ENCODE measurements at regions not wholly inside any gene's neighbourhood (a gene's known extent, or its start where the extent isn't known, plus 50 kb on each side); places are given as distances from the start of the nearest gene placed in this dataset.
"Not testable (repeated sequence)": the region's sequence is repeated elsewhere in the genome, so short reads cannot be mapped to it uniquely, and the experiment has no call there.

DNA sequence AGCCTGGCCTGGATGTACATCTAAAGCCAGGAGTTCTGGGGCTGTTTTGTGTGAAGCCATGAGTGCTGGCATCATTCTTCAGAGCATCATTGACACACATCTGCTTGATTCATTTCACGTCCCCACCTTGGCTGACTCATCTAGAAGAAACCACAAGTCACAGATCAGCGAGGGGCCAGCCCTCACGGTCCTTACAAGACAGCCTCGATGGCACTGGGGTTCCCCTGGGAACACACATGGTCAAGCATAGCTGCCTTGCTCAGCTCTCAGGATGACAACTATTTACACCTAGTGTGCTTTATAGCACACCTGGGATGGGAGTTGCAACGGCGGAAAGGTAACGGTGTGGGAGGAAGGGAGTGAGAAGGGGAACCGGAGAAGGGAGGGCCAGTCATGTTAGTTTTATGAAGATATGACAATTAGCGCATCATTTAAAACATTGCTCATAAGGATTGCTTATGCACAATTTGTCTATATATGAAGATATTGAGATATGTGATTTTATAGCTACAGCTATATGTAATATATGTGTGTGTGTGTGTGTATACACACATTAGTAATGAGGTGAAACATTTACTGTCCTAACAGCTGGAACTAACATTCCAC is 227.1 kb downstream of the RPLP1 start:
- DNase-seq (ENCODE audit: low spot score): peak; percentile 46

DNA sequence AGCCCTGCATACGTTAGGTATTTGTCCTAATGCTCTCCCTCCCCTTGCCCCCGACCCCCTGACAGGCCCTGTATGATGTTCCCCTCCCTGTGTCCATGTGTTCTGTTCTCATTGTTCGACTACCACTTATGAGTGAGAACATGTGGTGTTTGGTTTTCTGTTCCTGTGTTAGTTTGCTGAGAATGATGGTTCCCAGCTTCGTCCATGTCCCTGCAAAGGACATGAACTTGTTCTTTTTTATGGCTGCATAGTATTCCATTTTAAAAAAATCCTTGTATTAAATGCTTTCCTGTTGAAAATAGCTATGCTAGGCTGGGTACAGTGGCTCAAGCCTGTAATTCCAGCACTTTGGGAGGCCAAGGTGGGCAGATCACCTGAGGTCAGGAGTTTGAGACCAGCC is 232.2 kb downstream of the RPLP1 start:
- not testable (repeated sequence) for DNase-seq (ENCODE audit: low spot score)

DNA sequence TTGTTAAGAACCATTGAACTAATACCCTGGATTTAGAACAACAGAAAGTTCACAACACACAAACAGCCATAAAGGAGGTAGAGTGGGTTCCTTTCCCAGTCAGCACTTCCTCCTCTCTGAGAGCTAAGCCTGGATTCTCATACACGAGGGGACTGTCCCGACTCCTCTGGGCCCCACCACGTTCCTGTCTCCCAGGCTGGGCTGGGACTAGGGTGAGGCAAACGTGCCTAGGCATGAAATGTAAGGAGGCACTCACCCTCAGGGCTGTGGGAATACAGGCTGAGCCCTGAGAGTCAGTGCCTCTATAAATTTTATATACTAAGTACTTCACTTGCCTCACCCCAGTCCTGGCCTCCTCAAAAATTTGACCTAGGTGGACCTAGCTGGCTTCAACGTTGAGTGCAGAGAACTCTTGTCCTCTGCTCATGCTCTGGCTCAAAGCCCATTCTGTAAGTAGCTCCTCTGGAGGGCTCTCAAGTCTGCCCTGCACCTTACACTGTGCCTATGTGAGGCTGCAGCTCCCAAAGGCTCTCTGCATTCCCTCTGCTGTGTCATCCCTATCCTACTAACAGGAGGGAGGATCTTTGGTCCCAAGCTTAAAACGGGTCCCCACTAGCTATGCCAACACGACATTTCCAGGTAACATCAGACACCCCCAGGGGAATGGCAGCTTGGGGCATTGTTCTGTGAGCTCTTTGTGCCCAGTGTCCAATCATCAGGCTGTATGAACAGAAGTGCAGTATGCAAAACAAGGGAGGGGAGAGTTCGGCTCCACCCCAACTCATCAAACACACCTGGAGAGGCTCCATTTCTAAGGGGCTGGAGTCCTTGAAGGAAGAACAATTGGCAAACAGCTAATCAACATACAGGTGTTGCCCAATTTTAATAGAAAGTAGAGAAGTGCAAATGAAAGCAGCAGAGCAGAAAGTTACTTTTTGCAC is 233.2 kb downstream of the RPLP1 start:
- DNase-seq (ENCODE audit: low spot score): no peak

DNA sequence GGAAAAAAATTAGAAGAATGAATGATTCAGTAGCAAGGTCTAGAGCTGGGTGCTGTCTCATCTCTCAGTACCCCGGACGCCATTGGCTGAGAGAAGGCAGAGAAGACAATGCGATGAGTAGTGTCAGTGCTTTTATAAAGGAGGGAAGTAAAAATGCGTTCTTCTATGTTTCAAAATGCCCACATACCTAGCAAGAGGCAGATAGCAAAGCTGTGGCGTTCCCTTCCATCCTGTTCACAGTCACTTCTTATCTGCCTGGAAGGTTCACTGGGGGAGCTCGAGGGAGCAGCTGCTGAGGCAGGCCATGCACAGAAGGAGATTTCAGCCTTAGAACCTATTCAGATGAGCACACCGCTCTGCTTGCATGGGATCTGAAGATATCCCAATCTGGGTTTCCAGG is 234.0 kb downstream of the RPLP1 start:
- no peak for DNase-seq (ENCODE audit: low spot score)

DNA sequence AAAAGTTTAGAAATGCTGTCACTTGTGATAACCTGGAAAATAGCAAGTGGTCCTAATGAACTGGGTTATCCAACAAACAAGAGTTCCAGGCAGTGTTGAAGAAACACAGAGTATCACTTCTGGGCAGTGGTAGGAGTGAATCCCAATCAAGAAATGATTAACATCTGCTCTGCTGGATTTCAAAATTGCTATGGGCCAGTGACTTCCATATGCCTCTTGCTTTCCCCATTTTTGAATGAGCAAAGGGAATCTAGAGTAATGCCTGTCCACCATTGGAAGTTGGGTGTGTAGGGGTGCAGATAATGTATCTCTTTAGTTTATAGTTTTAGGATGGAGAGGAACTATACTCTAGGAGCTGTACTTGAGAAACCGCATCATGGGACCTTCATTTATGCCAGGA is 236.5 kb downstream of the RPLP1 start:
- no peak for DNase-seq (ENCODE audit: low spot score)

DNA sequence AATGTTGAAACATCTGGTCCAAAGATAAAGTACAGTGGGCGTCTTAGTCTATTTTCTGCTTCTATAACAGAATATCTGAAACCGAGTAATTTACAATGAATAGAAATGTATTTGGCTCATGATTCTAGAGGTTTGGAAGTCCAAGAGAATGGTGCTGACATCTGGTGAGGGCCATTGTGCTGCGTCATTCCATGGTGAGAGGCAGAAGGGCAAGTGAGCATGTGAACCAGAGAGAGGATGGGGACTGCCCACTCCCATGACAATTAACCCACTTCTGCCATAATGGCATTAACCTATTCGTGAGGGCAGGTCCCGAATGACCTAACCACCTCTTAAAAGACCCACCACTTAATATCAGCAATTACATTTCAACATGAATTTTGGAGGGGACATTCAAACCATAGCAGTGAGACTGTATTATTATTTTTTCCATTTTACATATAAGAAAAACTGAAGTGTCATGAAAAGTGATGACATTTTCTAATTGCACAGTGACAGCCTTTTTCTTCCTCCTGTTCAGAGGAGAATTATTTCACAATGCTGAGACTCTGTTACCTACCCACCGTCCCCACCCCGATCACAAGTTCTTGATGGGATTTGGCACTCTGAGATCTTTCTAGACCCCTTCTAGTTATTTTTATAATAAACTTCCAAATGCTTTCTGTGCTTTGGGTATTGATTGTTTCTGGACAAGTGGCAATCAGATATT is 238.8 kb downstream of the RPLP1 start:
- DNase-seq (ENCODE audit: low spot score): no peak

DNA sequence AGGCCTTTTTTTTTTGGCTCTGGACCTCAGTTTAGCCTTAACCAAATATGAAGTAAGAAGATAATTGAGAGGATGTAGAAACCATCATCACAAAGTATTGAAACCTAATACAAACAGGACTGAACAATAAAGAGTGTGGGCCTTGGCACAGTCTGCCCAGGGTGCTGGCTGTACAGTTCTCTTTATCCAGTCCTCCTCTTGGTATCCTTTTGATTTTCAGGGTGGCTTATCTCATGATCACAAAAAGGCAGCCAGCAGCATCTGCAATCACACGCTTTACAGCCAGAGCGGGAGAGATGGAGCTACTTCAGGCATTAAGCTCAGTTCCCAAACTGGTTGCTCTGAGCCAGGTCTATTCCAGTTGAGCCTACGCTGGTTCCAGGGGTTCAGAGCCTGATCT is 239.7 kb downstream of the RPLP1 start:
- no peak for DNase-seq (ENCODE audit: low spot score)

DNA sequence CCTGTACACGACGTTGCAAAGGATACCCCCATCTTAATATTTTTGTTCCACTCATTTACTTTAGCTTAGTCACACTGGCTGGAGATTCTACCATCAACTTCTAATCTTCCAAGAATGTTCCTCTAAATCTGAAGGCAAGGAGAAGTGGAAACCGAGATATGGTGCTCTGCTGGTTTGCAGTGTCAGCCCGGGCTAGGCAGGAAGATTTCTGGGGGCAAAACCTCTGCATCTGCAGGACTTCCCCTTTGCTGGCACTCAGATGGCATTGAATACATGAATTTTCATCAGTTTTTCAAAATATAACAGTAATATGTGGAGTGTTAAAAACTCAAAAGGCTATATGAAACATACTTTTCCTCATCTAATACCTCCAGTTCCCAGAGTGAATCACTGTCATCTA is 240.4 kb downstream of the RPLP1 start:
- DNase-seq (ENCODE audit: low spot score): no peak

DNA sequence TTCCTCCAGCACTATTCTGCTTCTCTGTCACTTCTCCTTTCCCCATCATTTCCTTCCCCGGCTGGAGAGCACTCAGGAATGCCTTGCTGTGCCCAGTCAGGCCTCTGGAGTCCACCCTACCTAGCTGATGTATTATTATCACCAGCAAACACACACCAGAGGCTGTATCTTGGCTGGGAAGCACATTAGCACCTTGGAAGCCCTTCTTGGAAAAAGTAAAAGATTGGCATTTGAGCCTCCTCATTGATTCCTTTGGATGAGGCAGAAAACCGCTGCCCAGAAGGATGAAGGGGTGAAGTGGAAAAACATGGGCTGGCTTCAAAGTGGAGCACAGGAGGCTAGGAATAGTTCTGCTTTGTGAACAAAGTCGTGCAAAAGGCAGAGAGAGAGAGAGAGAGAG is 244.3 kb downstream of the RPLP1 start:
- DNase-seq (ENCODE audit: low spot score): no peak

DNA sequence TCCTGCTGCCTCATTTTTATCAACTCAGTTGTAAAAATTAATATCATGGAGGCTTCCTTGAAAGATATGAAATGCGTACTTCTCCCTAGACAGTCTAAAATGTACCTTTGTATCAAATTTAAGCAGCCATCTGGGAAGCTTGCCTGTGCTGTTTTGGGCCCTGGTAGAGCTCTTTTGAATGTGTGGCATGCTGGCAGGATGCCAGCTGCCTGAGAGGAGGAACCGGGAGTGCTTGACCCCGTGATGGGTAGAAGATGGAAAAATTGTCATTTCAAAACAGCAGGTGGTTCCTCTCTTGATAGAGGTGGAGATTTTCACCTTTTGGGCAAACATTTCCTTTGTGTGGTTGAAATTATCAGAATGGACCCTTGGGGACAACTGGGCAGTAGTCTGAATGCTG is 245.3 kb downstream of the RPLP1 start:
- DNase-seq (ENCODE audit: low spot score): no peak

DNA sequence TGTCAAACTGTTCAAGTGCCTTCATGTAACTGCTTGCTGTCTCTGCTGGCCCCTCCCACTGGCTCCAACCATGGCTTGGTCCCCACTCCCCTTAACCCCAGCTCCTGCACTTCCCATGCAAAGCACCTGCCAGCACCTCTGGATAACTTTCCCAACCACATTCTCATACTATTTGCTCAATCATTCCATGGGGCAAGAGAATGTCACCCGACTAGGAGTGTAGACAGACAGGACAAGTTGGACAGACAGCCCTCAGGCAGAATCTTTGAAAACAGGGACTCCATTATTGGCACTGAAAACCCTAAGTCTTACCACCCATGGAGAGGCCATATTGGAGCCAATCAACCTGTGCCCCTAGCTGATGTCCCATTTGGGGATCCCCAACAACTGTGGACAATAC is 246.5 kb downstream of the RPLP1 start:
- no peak for DNase-seq (ENCODE audit: low spot score)

DNA sequence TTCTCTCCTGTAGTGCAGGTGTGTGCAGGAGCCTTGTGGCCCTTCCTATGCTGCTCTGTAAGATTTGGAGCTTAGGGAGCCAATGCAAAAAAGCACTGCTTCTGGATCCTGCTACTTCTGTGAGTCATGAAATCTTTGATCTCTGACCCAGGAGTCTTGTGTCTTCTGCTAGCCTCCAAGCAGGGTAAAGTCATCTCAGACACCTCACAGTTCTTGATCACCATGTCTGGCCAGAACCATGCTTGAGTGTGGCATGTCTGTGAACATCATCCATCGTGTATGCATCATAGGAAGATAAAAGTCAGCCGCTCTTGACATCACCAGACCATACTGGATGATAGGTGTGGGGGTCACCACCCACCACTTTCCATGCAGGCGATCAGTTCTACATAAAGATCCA is 247.8 kb downstream of the RPLP1 start:
- no peak for DNase-seq (ENCODE audit: low spot score)

DNA sequence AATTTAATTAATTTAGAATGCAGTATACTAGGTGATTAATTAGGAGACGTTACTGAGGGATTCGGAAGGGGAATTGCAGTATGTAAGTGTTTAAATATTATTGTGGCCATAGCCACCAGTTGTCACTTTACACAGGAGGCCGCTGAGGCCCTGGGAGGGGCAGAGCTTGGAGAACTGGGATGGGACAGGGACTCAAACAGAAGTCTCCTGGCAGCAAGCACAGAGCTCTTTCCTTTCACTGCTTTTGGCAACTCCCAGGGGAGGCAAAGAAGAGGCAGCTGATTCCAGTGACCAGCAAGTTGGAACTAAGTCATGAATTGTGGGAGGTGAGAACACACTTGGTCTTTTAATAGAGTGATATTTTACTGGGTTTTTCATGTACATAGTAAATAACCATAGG is 248.6 kb downstream of the RPLP1 start:
- no peak for DNase-seq (ENCODE audit: low spot score)

DNA sequence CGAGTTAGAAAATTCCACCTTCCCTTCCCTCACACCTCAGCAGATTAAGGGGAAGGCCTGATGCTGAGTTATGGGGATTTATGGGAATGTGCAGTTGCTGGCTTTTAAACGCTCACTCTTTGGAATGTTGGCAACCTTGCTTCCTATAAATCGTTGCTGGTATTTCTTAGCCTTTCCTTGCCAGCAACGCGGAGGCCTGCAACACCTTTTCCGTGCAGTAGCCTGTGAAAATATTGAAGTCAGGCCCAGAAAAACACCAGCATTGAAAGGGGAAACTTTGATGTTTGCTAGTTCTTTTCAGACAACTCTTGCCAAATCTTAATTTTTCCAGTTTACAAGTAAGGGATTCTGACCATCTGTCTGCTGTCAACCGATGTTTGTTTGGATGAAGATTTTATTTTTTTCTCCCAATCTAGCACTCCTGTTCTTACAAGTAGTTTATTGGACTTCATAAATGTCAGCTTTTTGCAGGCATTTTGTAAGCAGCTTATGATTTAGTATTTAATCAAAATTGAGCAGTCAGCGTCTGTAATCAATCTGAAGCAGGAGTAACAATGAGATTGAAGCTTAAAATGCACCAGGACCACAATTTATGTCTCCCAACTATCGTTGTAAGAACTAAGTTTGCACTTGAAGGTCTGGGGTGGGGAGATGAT is 251.0 kb downstream of the RPLP1 start:
- no peak for DNase-seq (ENCODE audit: low spot score)

DNA sequence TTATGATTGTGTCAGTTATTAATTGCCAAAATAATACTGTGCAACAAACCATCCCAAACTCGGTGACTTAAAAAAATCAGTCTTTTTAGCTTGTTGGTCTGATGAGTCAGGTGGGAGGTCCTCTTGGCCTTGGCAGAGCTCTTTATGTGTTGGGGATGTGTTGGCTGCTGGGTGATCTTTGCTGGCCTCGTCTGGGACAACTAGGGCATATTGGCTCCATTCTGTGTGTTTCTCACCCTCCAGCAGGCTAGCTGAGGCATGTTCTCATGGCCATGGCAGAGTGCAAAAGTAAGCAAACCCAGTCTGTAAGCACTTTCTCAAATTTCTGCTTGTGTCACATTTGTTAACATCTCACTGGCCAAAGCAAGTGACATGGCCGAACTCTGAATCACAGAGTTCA is 251.6 kb downstream of the RPLP1 start:
- no peak for DNase-seq (ENCODE audit: low spot score)

DNA sequence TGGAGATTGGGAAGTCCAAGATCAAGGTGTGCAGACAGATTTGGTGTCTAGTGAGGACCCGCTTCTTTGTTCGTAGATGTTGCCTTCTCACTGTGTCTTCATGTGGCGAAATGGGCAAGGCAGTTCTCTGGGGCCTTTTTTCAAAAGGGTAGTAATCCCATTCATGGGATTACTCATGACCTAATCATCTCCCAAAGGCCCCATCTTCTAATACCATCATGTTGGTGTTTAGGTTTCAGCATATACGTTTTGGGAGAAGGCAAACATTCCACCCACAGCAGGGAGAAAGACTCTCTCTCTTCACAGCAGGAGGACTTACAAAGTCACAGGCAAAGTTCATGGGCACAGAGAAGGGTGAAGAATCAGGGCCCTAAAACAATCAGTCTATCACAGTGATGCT is 252.1 kb downstream of the RPLP1 start:
- DNase-seq (ENCODE audit: low spot score): no peak

DNA sequence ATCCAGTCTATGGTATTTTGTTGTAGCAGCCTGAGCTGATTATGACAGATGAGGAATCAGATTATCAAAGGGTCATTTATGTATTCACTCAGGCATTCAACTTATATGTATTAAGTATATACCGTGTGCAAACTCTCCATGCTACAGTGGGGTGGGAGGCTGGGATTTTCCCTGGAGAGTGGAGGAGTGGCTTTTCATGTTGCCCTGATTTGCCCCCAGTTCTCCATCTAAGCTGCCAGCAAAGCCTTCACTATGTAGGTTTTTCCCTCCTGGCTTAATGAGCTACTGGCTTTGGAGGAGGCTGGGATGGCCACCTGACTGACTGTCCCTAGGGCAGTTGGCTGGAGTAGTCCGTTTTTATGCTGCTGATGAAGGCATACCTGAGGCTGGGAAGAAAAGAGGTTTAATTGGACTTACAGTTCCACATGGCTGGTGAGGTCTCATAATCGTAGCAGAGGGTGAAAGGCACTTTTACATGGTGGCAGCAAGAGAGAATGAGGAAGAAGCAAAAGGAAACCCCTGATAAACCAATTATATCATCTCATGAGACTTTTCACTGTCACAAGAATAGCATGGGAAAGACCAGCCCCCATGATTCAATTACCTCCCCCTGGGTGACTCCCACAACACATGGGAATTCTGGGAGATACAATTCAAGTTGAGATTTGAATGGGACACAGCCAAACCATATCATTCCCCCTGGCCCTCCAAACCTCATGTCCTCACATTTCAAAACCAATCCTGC is 253.9 kb downstream of the RPLP1 start:
- no peak for DNase-seq (ENCODE audit: low spot score)

DNA sequence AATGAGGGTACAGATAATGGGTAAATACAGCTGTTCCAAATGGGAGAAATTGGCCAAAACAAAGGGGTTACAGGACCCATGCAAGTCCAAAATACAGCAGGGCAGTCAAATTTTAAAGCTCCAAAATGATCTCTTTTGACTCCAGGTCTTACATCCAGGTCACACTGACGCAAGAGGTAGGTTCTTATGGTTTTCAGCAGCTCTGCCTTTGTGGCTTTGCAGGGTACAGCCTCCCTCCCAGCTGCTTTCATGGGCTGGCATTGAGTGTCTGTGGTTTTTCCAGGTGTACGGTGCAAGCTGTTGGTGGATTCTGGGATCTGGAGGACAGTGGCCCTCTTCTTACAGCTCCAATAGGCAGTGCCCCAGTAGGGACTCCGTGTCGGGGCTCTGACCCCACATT is 254.6 kb downstream of the RPLP1 start:
- DNase-seq (ENCODE audit: low spot score): not testable (repeated sequence)

DNA sequence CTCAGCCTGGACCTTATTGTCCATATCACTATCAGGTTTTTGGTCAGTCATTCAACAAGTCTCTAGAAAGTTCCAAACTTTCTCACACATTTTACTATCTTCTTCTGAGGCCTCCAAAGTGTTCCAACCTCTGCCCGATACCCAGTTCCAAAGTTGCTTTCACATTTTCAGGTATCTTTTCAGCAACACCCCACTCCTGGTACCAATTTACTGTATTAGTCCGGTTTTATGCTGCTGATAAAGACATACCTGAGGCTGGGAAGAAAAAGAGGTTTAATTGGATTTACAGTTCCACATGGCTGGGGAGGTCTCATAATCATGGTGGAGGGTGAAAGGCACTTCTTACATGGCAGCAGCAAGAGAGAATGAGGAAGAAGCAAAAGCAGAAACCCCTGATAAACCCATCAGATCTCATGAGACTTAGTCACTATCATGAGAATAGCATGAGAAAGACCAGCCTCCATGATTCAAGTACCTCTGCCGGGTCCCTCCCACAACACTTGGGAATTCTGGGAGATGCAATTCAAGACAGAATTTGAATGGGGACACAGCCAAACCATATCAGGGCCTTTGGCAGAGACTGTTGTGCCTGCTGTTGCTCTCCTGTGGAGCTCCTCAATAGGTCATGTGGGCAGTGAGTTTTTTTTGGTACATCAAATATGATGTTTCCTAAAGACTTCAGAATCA is 256.0 kb downstream of the RPLP1 start:
- DNase-seq (ENCODE audit: low spot score): not testable (repeated sequence)

DNA sequence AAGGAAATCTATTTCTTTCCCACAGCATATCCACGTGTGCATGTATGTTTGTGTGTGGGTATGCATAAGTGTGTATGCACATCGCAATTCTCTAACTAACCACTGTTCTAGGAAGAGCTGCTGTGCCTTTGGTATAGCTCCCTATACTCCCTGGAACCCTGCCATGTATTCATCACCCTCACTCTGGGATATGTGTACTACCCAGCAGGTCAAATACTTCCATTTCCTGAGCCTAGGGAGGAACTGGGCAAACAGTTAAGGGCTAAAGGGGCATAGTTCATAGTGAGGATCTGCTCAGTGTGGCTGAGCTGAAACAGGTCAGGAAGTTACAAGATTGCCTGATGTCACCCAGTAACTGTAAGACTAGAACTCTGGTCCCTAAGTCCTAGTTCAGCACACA is 260.4 kb downstream of the RPLP1 start:
- no peak for DNase-seq (ENCODE audit: low spot score)
